Glomerular visceral epithelial cell (primary cell): ENCODE measurements at regions not wholly inside any gene's neighbourhood (a gene's known extent, or its start where the extent isn't known, plus 50 kb on each side); places are given as distances from the start of the nearest gene placed in this dataset.

ENCODE experiments used
- DNase-seq: peaks from one replicate; pipeline ENCODE4 v3.0.0-alpha.2; 2016; ENCODE audit errors: extremely low spot score

DNA sequence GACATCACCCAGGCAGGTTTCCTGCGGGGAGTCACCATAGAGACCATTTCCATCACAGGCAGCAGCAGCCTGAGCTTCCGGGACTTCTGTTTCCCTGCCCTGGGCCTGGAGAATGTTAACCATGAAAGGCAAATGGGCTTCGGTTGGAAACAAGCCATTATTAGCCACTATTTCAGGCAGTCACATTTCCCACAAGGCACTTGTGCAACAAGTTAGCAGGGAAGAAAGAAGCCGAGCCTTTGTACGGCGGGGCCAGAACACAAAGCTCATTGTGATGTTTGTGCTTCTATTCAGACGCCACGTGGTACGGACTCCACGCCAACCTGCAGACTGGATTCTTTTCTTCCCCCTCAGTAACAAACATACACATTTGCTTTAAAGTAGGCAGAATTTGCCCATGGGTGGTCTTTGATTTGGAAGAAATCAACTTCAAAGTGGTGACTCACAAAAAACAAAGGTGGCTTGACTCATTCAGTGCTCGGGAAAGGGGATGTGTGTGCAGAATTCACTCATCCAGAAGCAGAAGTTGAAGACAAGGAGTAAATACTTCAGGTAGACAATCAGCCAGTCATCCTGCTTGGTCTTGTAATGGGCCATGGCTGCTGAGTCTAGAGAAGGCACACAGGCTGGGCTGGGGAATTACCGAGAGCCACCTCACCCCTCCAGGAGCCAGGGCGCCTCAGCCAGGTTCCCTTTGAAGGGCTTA is 154.2 kb upstream of the PRMT8 start:
- no peak for DNase-seq

DNA sequence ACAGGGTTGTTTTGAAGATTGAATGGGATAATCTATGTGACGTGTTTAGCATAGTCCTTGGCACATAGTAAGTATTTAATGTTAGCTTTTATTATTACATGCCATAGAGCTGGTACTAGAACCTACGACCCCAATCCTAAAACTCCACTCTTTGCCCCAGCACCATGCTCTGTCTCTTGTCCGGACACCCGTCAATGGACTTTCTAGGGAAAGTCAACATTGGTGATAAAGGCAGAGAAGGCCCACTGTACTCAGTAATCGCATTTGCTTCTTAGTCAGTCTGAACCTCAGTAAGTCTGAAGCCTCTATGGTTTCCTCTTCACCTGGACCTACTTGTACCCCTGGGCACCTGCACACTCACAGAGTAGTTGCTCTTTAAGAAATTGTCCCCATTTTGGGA is 153.1 kb upstream of the PRMT8 start:
- no peak for DNase-seq

- no peak for DNase-seq
Measured at GRCh38 chr12:3339221-3339620, 151.8 kb upstream of the PRMT8 start.

DNA sequence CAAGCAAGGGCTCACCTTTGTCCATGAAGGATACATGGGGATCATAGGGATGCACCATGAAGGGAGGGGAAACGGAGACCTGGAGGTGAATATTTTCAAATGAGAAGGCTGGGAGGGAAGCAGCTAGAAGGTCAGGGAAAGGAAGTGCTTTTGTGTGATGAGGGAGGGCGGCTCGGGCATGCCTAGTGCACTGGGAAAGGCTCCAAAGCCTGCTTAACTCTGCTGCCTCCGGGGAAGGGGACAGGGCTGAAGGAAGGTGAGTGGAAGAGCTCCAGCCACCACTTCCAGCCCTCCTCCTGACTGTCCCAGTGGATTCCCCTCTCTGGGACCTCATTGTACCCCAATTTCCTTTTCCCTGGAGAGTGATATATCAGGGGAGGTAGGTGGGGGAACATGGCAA is 149.4 kb upstream of the PRMT8 start:
- DNase-seq = no peak

DNA sequence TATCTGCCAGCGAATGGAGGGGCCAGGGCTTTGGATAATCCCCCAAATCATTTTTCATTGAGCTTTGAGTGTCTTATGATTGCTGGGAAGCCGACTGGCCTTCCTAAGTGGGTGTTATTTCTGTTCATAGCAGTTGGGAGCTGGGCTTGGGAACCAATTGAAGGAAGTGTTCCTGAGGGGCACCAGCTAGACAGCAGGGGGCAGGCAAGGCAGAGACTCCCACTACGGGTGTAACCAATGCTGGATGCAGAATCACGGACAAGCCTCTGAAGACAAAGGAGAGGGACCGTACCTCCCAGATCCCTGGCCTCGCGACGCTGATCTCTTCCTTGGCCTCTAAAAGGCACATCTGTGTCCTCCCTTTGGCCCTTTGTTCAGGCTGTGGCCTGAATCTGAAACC is 149.0 kb upstream of the PRMT8 start:
- peak; percentile 8 for DNase-seq

GRCh38 chr12:3348055-3348454 is 142.9 kb upstream of the PRMT8 start:
- DNase-seq = no peak

- no peak for DNase-seq
Measured at GRCh38 chr12:3350432-3350831, 140.6 kb upstream of the PRMT8 start.

DNA sequence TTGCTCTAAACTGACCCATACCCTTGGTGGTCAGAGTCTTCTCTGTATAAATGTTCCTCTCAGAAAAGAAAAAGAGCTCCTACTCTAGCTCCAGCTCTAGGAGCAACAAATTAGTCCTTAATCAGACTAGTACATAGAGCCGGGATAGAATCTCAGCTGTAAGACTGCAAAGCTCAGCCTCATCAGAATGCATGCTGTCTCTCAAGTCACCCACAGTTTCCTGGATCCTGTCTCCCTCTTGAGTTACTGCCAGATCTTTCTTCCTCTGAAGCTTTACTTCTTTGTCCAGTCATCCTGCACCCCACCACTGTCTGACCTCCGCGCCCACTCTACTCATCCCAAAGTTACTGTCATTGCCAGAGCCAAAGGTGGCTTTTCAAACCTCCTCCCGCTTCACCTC is 139.3 kb upstream of the PRMT8 start:
- no peak for DNase-seq

DNA sequence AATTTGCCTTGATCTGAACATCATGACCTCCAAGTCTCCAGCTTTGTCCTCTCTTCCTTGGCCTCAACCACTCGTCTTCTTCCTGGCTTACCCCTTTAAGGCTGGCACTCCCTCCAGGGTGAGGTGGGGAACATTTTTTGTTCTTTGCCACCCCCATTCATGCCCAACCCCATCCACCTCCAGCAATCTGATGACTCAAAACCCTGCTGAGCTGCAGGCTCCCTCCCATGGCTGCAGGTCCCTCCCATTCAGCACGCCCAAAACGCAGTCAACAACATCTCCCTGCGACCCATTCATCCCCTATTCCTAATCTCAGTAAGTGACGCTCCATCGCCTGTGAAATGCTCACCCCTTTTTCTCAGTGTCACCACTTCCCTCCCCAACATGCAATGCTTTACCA is 138.8 kb upstream of the PRMT8 start:
- no peak for DNase-seq

DNA sequence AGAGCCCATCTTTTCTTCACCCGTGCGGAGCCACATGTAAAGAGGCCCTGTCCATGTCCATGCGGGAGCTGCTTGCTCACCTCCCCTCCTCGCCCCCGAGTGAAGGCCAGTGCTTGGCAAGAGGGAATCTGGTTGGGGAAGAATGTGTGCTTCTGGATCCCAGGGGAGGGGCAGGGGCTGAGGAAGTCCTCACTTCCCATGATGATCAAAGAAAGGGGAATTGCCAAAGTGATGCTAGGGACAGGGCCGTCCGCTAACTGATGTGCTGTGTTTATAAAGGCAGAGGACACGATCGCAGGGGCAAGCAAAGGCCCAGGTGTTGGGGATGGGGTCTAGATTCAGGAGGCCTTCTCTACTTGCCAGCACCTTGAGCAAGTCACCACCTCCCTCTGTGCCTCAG is 137.4 kb upstream of the PRMT8 start:
- no peak for DNase-seq

- DNase-seq = no peak
Measured at GRCh38 chr12:3354586-3354985, 136.4 kb upstream of the PRMT8 start.

- DNase-seq = no peak
Measured at GRCh38 chr12:3355378-3355900, 135.6 kb upstream of the PRMT8 start.

DNA sequence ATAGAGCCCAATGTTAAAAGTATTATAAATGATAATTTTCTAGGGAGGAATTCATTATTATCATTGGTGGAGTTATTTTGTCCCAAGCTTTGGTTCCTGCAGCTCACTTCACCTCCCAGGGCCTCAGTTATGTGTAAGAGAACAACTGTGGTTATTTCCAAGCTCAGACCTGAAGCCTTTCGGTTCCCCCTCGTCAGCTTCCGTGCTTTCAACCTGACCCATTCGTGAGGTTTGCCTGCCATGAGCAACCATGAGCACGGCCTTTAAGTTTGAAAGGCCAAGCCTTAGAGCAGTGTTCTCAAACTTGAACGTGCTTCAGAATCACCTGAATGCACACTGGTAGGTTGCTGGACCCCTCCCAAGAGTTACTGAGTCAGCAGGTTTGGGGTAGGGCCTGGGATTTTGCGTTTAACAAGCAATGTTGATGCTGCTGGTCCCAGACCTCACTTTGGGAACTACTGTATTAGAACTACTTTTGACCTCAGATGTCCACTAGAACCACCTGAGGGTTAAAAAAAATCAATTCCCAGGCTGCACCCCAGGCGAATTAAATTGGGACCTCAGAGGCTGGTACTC is 133.0 kb upstream of the PRMT8 start:
- DNase-seq = no peak

DNA sequence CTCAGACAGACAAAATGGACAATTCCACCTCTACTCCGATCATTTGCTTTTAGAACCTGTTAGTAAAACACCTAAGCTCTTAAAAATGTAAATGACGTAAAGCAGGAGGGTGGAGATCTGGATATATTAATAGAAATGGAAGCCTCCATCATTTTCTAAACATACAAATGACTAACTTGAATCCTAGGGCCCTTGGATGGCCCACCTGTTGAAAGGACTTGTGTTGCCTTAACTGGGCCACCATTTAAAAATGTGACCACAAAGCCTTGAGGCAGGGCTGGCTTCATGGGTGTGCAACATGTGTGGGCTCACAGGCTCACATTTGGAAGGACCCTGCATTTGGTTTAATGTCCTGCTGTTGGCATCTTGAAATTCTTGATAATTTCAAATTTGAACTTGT is 131.5 kb upstream of the PRMT8 start:
- DNase-seq = no peak

GRCh38 chr12:3361146-3361545 is 129.9 kb upstream of the PRMT8 start:
- DNase-seq = no peak

DNA sequence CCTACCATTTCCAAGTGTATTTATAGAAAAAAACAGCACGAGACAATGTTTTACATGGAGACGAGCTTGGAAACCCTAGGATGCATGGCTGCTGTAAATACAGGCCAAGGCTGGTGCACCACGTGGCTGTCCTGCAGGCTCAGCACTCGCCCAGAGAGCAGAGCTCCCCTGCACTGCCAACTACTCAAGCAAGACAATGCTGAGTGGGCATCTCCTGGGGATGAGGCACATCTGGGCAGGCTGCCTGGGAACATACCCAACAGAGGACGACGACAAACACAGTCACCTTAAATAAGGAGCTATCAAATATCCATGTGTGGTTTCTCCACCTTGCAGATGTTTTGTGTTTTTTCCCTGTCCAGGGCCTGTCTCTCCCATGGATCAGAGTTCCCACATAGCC is 128.3 kb upstream of the PRMT8 start:
- DNase-seq = no peak

- DNase-seq = no peak
Measured at GRCh38 chr12:3363608-3364007, 127.4 kb upstream of the PRMT8 start.

DNA sequence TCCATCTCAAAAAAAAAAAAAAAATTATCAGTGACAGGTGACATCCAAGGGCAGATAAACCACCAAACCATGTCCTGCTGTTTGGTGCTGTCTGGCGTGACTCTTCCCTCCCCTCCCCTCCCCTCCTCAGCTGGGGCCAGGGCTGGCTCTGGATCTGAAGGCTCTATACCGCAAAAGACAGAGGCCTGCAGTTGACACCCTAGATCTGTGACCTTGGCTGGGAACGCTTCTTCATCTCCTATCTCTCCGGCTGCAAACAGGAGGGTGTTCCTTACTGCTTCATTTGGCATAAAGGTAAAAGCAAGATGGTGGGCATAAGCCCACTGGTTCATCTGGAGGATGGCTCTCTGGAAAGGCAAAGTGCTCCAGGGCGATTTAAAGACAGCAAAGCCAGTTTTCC is 126.8 kb upstream of the PRMT8 start:
- no peak for DNase-seq

DNA sequence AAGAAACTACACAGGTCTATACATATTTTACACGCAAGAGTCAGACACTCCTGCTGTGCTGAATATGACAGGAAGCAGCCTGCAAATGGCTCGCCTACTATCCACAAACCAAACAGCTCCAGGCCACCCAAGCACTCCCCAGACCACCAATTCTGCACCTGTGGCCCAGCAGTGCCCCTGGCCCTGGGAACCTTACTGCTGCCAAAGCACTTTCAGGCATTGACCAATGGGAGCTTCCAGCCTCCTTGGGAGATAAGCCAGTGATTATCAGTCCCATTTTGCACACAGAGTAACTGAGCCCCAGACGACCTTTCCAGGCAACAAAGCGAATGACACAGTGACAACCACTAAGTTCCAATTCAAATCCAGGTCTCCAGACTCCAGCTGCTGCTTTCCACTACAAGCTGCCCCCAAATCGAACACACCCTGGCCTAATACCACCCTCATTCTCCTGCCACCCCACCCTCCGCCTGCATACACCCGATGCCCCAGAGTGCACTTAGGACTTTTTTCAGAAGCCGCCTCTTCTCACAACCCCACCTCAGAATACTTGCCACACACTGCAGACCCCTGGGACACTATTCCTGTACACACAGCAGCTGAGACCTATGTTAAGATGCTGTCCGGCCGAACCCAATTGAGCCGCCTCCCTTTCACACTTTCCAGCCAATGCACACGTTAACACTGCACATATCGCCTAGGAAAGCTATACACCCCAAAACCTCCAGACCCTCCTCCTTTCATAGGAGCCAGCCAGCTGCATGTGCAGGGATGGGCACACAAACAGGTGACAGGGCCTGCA is 126.1 kb upstream of the PRMT8 start:
- DNase-seq = no peak

GRCh38 chr12:3365463-3366411 is 125.3 kb upstream of the PRMT8 start:
- no peak for DNase-seq

DNA sequence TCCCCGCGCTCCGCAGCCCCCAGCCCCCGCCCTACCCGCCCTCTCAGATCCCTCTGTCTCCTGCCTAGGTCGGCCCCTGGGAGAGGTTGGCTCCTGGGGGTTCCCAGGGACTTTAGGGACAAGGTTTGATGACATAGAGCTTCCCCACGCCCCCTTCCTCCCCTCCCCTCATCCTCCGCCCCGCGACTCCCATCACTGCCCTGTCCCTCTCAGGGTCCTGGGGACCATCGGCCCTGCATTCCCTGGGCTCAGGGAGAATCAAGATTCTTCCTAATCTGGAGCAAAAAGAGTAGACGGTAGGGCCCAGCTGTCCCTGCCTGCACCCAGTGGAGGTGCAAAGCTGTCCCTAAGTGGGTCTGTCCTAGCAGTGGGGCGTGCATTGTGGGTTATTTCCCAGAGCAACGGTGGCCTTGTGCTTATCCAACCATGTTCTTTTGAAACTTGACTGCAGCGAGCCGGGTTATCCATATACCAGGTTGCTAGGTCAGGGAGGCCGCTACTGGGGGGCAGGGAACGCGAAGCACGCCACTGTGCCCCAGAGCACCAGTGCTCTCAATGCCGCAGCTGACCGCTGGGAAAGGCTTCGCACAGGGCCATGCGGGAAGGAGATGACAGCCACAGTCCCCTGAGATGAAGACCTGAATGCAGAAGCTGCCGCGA is 124.4 kb upstream of the PRMT8 start:
- no peak for DNase-seq
